H1 (cell line): ENCODE measurements at regions not wholly inside any gene's neighbourhood (a gene's known extent, or its start where the extent isn't known, plus 50 kb on each side); places are given as distances from the start of the nearest gene placed in this dataset.

Source experiments
- CTCF ChIA-PET: fragments of 300-600 bp; sonication (Branson Sonifier 250); formaldehyde crosslinking; loops from one replicate; lab custom pipeline; 2021; ENCODE audit not compliant: partially characterized antibody; lab: Charles Lee
- POLR2A ChIA-PET: fragments of 300-600 bp; sonication (Branson Sonifier 250); formaldehyde crosslinking; loops from one replicate; lab custom pipeline; 2021; ENCODE audit warnings: inconsistent platforms; ENCODE audit not compliant: partially characterized antibody; lab: Charles Lee
- DNase-seq, 2 experiments: peaks; one replicate each; pipeline versions ENCODE4 v3.0.0 to v3.0.0-alpha.2; 2010 to 2022; ENCODE audit warnings: low spot score in 2 of 2, low read depth in 1 of 2, mixed read lengths in 1 of 2
- FAIRE-seq: peaks from 2 replicates; lab custom pipeline; 2011; peaks lifted over from hg19 to GRCh38; lab: Jason Lieb, UNC
- H2AFZ ChIP-seq: 2 replicates; pipeline ENCODE4 v1.8.1; 2012; ENCODE audit warnings: low read length, inconsistent platforms
- H2AK5ac ChIP-seq: 2 replicates; pipeline ENCODE4 v1.6.1; 2013; ENCODE audit warnings: low read depth, low read length
- H2BK120ac ChIP-seq: replicated peaks from 2 replicates; pipeline ENCODE3; 2013; ENCODE audit warnings: low read depth, low read length, inconsistent platforms
- H2BK12ac ChIP-seq: 2 replicates; pipeline ENCODE4 v1.6.1; 2013; ENCODE audit warnings: low read depth, low read length
- H2BK15ac ChIP-seq: 2 replicates; pipeline ENCODE4 v1.6.1; 2013; ENCODE audit warnings: low read length
- H2BK20ac ChIP-seq: 2 replicates; pipeline ENCODE4 v1.6.1; 2013; ENCODE audit warnings: low read length
- H2BK5ac ChIP-seq: 2 replicates; pipeline ENCODE4 v1.6.1; 2013; ENCODE audit warnings: low read depth, low read length
- H3K14ac ChIP-seq: 2 replicates; pipeline ENCODE4 v1.6.1; 2013; ENCODE audit warnings: inconsistent platforms; ENCODE audit not compliant: insufficient read length
- H3K18ac ChIP-seq: 2 replicates; pipeline ENCODE4 v1.6.1; 2013; ENCODE audit warnings: low read length; ENCODE audit errors: extremely low read depth
- H3K23ac ChIP-seq: 2 replicates; pipeline ENCODE4 v1.6.1; 2013; ENCODE audit warnings: inconsistent platforms; ENCODE audit not compliant: insufficient read length
- H3K23me2 ChIP-seq: 2 replicates; pipeline ENCODE4 v1.6.1; 2013; ENCODE audit warnings: low read depth, low read length
- H3K27ac ChIP-seq: 2 replicates; pipeline ENCODE4 v1.6.1; 2011; ENCODE audit warnings: low read depth, low read length, inconsistent platforms
- H3K27me3 ChIP-seq, 4 experiments: replicated peaks in 1 of 4; 1 replicate in 1 of 4; 2 replicates in 3 of 4; pipeline versions ENCODE4 v1.6.1 to v1.8.1; 2011 to 2013; ENCODE audit warnings: low read length in 3 of 4, mild to moderate bottlenecking in 3 of 4, inconsistent platforms in 2 of 4, mixed read lengths in 2 of 4, moderate library complexity in 1 of 4; ENCODE audit not compliant: control insufficient read depth in 3 of 4, insufficient read depth in 3 of 4; ENCODE audit errors: extremely low read depth in 1 of 4
- H3K36me3 ChIP-seq, 4 experiments: 2 replicates each; pipeline versions ENCODE4 v1.6.1 to v1.8.1; 2011 to 2013; ENCODE audit warnings: mild to moderate bottlenecking in 4 of 4, low read length in 3 of 4, moderate library complexity in 2 of 4, control low read depth in 1 of 4, inconsistent platforms in 1 of 4; ENCODE audit not compliant: insufficient read depth in 4 of 4, control insufficient read depth in 2 of 4
- H3K4ac ChIP-seq: replicated peaks from 2 replicates; pipeline ENCODE3; 2013; ENCODE audit warnings: low read length, low read depth, mixed read lengths, inconsistent platforms; ENCODE audit not compliant: insufficient read length
- H3K4me1 ChIP-seq, 4 experiments: replicated peaks in 1 of 4; 1 replicate in 1 of 4; 2 replicates in 3 of 4; pipeline versions ENCODE4 v1.6.1 to v1.8.1; 2011 to 2013; ENCODE audit warnings: low read length in 3 of 4, inconsistent platforms in 2 of 4, mixed read lengths in 1 of 4; ENCODE audit not compliant: insufficient read depth in 4 of 4, control insufficient read depth in 3 of 4
- H3K4me2 ChIP-seq, 2 experiments: 2 replicates each; pipeline versions ENCODE4 v1.6.1 to v1.8.1; 2011 to 2013; ENCODE audit warnings: low read depth in 2 of 2, low read length in 2 of 2, control low read depth in 1 of 2, inconsistent platforms in 1 of 2, mild to moderate bottlenecking in 1 of 2; ENCODE audit not compliant: insufficient read depth in 1 of 2
- H3K4me3 ChIP-seq, 4 experiments: fragments of 200-600, 300-600 bp in 1 of 4; sonication (generic), shearing (Covaris generic), sonication (Bioruptor Twin) in 1 of 4; 2 replicates each; pipeline versions ENCODE4 v1.5.1 to v1.8.1; 2011 to 2016; ENCODE audit warnings: low read length in 4 of 4, low read depth in 3 of 4, control low read depth in 2 of 4, inconsistent platforms in 2 of 4, mild to moderate bottlenecking in 2 of 4, mixed read lengths in 1 of 4, moderate library complexity in 1 of 4; ENCODE audit not compliant: insufficient read depth in 2 of 4; ENCODE audit errors: extremely low read depth in 1 of 4
- H3K56ac ChIP-seq: replicated peaks from 2 replicates; pipeline ENCODE3; 2013; ENCODE audit warnings: low read depth, mild to moderate bottlenecking, mixed read lengths, low read length, inconsistent platforms; ENCODE audit not compliant: insufficient read length
- H3K79me1 ChIP-seq: 2 replicates; pipeline ENCODE4 v1.6.1; 2013; ENCODE audit warnings: low read depth, low read length, control low read depth
- H3K79me2 ChIP-seq, 2 experiments: 2 replicates each; pipeline versions ENCODE4 v1.6.1 to v1.8.1; 2012 to 2013; ENCODE audit warnings: low read length in 2 of 2, mild to moderate bottlenecking in 2 of 2, inconsistent platforms in 1 of 2; ENCODE audit not compliant: insufficient read depth in 2 of 2, control insufficient read depth in 1 of 2
- H3K9ac ChIP-seq, 4 experiments: replicated peaks in 1 of 4; 1 replicate in 1 of 4; 2 replicates in 3 of 4; pipeline versions ENCODE4 v1.6.1 to v1.8.1; 2011 to 2013; ENCODE audit warnings: low read depth in 3 of 4, low read length in 3 of 4, control low read depth in 2 of 4, mild to moderate bottlenecking in 2 of 4, moderate library complexity in 2 of 4, inconsistent platforms in 1 of 4; ENCODE audit errors: extremely low read depth in 1 of 4
- H3K9me3 ChIP-seq, 2 experiments: 2 replicates each; pipeline versions ENCODE4 v1.6.1 to v1.8.1; 2012 to 2013; ENCODE audit warnings: mild to moderate bottlenecking in 2 of 2, moderate library complexity in 2 of 2, control low read depth in 1 of 2, inconsistent platforms in 1 of 2, low read depth in 1 of 2, low read length in 1 of 2, mixed read lengths in 1 of 2; ENCODE audit not compliant: insufficient read depth in 2 of 2
- H4K20me1 ChIP-seq, 2 experiments: replicated peaks in 1 of 2; 2 replicates each; pipeline versions ENCODE3 to v1.8.1; 2011 to 2013; ENCODE audit warnings: inconsistent platforms in 2 of 2, low read length in 2 of 2, mild to moderate bottlenecking in 1 of 2; ENCODE audit not compliant: insufficient read depth in 2 of 2, control insufficient read depth in 1 of 2
- H4K5ac ChIP-seq: 2 replicates; pipeline ENCODE4 v1.6.1; 2013; ENCODE audit warnings: low read length, low read depth, mixed read lengths, inconsistent platforms; ENCODE audit not compliant: insufficient read length
- H4K8ac ChIP-seq: 2 replicates; pipeline ENCODE4 v1.8.0; 2013; ENCODE audit warnings: mild to moderate bottlenecking, moderate library complexity, low read length, inconsistent platforms; ENCODE audit not compliant: insufficient read depth; ENCODE audit errors: extremely low read depth
- H4K91ac ChIP-seq: replicated peaks from 2 replicates; pipeline ENCODE3; 2013; ENCODE audit warnings: low read length, mixed read lengths, inconsistent platforms; ENCODE audit not compliant: insufficient read length
- BACH1 ChIP-seq: IDR thresholded peaks from 2 replicates; pipeline ENCODE4 v1.6.1; 2012; ENCODE audit warnings: low read length, improper control_type of control experiment
- FOSL1 ChIP-seq: IDR thresholded peaks from 2 replicates; pipeline ENCODE4 v1.6.1; 2011; ENCODE audit warnings: mild to moderate bottlenecking, low read depth, low read length, moderate library complexity; ENCODE audit not compliant: insufficient read depth
- GABPA ChIP-seq: IDR thresholded peaks from 2 replicates; pipeline ENCODE4 v1.6.1; 2011; ENCODE audit warnings: mild to moderate bottlenecking, low read length, moderate library complexity, borderline replicate concordance; ENCODE audit not compliant: insufficient read depth
- HDAC6 ChIP-seq: IDR thresholded peaks from one replicate; pipeline ENCODE4 v1.7.1; 2012; ENCODE audit warnings: low read depth, mild to moderate bottlenecking, inconsistent platforms, low read length, moderate library complexity
- POLR2A ChIP-seq, 2 experiments: IDR thresholded peaks; 1 replicate in 1 of 2; 2 replicates in 1 of 2; pipeline ENCODE4 v1.6.1; 2011; ENCODE audit warnings: low read depth in 2 of 2, low read length in 2 of 2, mild to moderate bottlenecking in 2 of 2; ENCODE audit errors: control extremely low read depth in 1 of 2
- POLR2AphosphoS5 ChIP-seq: IDR thresholded peaks from 2 replicates; pipeline ENCODE4 v1.6.1; 2011; ENCODE audit warnings: low read depth, low read length
- RFX5 ChIP-seq: IDR thresholded peaks from 2 replicates; pipeline ENCODE4 v1.6.1; 2011; ENCODE audit warnings: low read depth, low read length, improper control_type of control experiment, borderline replicate concordance
- SAP30 ChIP-seq: fragments of 300-600 bp; sonication (generic); IDR thresholded peaks from 2 replicates; pipeline ENCODE4 v1.7.1; 2012; ENCODE audit warnings: low read length, moderate library complexity, mild to moderate bottlenecking, inconsistent platforms; ENCODE audit not compliant: insufficient read depth, insufficient replicate concordance
- WGBS, 2 experiments: shearing (Covaris generic) in 1 of 2; methylation state at CpG; one replicate each; pipeline versions ENCODE4 v1.1.6 to v1.1.7; 2013 to 2015; ENCODE audit warnings: low lambda C conversion rate in 2 of 2, mixed read lengths in 2 of 2, inconsistent platforms in 1 of 2, low coverage in 1 of 2, missing lambda C conversion rate in 1 of 2; ENCODE audit not compliant: insufficient replicate concordance in 2 of 2, insufficient coverage in 1 of 2, insufficient read length in 1 of 2; ENCODE audit errors: extremely low coverage in 1 of 2, missing lambda C conversion rate in 1 of 2; 5-methylcytosine and 5-hydroxymethylcytosine counted together
- TF ChIP-seq, protein P1 (sequence below), 3 experiments: IDR thresholded peaks; 1 replicate in 2 of 3; 2 replicates in 1 of 3; pipeline versions ENCODE4 v1.5.1 to v1.6.1; 2011; ENCODE audit warnings: low read length in 3 of 3, mild to moderate bottlenecking in 3 of 3, inconsistent platforms in 2 of 3, low read depth in 1 of 3, moderate library complexity in 1 of 3; ENCODE audit not compliant: insufficient read depth in 1 of 3; ENCODE audit errors: control extremely low read depth in 1 of 3
- TF ChIP-seq, protein P2 (sequence below): IDR thresholded peaks from 2 replicates; pipeline ENCODE4 v1.6.1; 2012; ENCODE audit warnings: low read length, inconsistent platforms

DNA sequence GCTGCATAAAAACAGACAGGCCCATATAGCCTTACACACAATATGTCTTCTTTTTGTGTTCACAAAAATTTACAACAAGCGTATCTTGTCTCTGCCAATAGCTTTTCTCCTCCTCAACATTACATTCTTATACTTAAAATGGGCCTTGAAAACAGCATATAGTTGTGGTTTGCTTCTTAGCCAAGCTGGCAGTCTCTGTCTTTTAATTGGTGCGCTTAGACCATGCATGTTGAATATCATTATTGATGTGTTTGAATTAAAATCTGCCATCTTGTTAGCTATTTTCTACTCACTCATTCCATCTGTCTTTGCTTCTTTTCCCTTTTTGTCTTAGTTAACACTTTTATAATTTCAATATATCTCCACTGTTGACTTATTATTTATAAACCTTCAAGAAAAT, 76.4 kb downstream of the ING1 start:
- Histone ChIP-seq H3K9me3 (peaks cover 0 to 1% of the 10 kb centered on the region in 2 experiments; a peak in 1 of 4 replicates), H3K23ac (no peak overlapping the region), H4K8ac (no peak overlapping the region), H4K5ac (no peak overlapping the region), H2BK5ac (no peak overlapping the region), H2AK5ac (no peak overlapping the region), H2BK20ac (no peak overlapping the region), H3K56ac (no peak overlapping the region), H3K23me2 (no peaks in the 10 kb centered on the region), H2BK15ac (no peak overlapping the region), H3K27me3 (no peaks in the 10 kb centered on the region), H4K91ac (no peak overlapping the region), H3K79me2 (no peaks in the 10 kb centered on the region), H3K4me1 (peaks cover 0 to 3% (median 0%) of the 10 kb centered on the region in 4 experiments; a peak in 2 of 7 replicates), H3K79me1 (no peaks in the 10 kb centered on the region), H2BK120ac (no peak overlapping the region), H4K20me1 (no peaks in the 10 kb centered on the region), H3K9ac (no peak overlapping the region), H3K4ac (no peak overlapping the region), H2AFZ (no peak overlapping the region), H3K4me2 (no peak overlapping the region), H3K36me3 (no peaks in the 10 kb centered on the region), H2BK12ac (no peak overlapping the region), H3K4me3 (no peak overlapping the region), H3K27ac (no peak overlapping the region), H3K18ac (no peak overlapping the region), H3K14ac (no peak overlapping the region)
- ChIA-PET POLR2A (interaction anchor here (1.1 kb wide), 1 partner anchor 77 kb away, joined by 3 read pairs; no protein-coding TSS in a partner anchor), CTCF (interaction anchor here (0.6 to 1.6 kb wide), 5 partner anchors 10 to 1156 kb away, joined by 3 to 6 read pairs (median 3); no protein-coding TSS in a partner anchor)
- 93% methylated on average over 2 of the region's 2 CpGs; no CpG with 5 or more reads in 1 of the 2 experiments for WGBS, 2 experiments
- FAIRE-seq (no peak), DNase-seq (no peak)
- TF ChIP-seq, protein P1, sequence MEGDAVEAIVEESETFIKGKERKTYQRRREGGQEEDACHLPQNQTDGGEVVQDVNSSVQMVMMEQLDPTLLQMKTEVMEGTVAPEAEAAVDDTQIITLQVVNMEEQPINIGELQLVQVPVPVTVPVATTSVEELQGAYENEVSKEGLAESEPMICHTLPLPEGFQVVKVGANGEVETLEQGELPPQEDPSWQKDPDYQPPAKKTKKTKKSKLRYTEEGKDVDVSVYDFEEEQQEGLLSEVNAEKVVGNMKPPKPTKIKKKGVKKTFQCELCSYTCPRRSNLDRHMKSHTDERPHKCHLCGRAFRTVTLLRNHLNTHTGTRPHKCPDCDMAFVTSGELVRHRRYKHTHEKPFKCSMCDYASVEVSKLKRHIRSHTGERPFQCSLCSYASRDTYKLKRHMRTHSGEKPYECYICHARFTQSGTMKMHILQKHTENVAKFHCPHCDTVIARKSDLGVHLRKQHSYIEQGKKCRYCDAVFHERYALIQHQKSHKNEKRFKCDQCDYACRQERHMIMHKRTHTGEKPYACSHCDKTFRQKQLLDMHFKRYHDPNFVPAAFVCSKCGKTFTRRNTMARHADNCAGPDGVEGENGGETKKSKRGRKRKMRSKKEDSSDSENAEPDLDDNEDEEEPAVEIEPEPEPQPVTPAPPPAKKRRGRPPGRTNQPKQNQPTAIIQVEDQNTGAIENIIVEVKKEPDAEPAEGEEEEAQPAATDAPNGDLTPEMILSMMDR (IDR thresholded peaks at IDR 0.05; ENCODE audit: control extremely low read depth in 1 of 3, insufficient read depth in 1 of 3, low read depth in 1 of 3, low read length in 3 of 3), result no peak
- TF ChIP-seq BACH1 (no peak), SAP30 (no peak), POLR2A (IDR thresholded peaks at IDR 0.05; ENCODE audit: control extremely low read depth in 1 of 2, low read depth in 2 of 2, low read length in 2 of 2) (no peak), HDAC6 (no peak), FOSL1 (no peak), GABPA (no peak), POLR2AphosphoS5 (no peak), RFX5 (no peak)
- TF ChIP-seq, protein P2, sequence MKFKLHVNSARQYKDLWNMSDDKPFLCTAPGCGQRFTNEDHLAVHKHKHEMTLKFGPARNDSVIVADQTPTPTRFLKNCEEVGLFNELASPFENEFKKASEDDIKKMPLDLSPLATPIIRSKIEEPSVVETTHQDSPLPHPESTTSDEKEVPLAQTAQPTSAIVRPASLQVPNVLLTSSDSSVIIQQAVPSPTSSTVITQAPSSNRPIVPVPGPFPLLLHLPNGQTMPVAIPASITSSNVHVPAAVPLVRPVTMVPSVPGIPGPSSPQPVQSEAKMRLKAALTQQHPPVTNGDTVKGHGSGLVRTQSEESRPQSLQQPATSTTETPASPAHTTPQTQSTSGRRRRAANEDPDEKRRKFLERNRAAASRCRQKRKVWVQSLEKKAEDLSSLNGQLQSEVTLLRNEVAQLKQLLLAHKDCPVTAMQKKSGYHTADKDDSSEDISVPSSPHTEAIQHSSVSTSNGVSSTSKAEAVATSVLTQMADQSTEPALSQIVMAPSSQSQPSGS, result no peak
